Neuronal stem cell (in vitro differentiated cells): ENCODE measurements at regions not wholly inside any gene's neighbourhood (a gene's known extent, or its start where the extent isn't known, plus 50 kb on each side); places are given as distances from the start of the nearest gene placed in this dataset.

Experiments used
- DNase-seq: peaks from one replicate; pipeline ENCODE4 v3.0.0-alpha.2; 2013; ENCODE audit warnings: low spot score
- H2AFZ ChIP-seq: one replicate; pipeline ENCODE4 v1.6.1; 2013; ENCODE audit warnings: mild to moderate bottlenecking, low read length, inconsistent platforms
- H2AK5ac ChIP-seq: 2 replicates; pipeline ENCODE4 v1.6.1; 2013; ENCODE audit warnings: low read depth, mild to moderate bottlenecking, inconsistent platforms, low read length, moderate library complexity, mixed read lengths
- H2BK120ac ChIP-seq: 2 replicates; pipeline ENCODE4 v1.6.1; 2013; ENCODE audit warnings: low read depth, mild to moderate bottlenecking, inconsistent platforms, low read length, moderate library complexity, mixed read lengths
- H2BK12ac ChIP-seq: one replicate; pipeline ENCODE4 v1.6.1; 2013; ENCODE audit warnings: low read length, inconsistent platforms
- H2BK15ac ChIP-seq: 2 replicates; pipeline ENCODE4 v1.6.1; 2013; ENCODE audit warnings: mild to moderate bottlenecking, low read length, inconsistent platforms, mixed read lengths
- H2BK5ac ChIP-seq: one replicate; pipeline ENCODE4 v1.6.1; 2013; ENCODE audit warnings: inconsistent platforms, mild to moderate bottlenecking, low read length, moderate library complexity
- H3K14ac ChIP-seq: one replicate; pipeline ENCODE4 v1.6.1; 2013; ENCODE audit warnings: low read length, inconsistent platforms
- H3K18ac ChIP-seq: 2 replicates; pipeline ENCODE4 v1.6.1; 2013; ENCODE audit warnings: low read length, inconsistent platforms
- H3K23ac ChIP-seq: 2 replicates; pipeline ENCODE4 v1.6.1; 2013; ENCODE audit warnings: low read depth, mild to moderate bottlenecking, mixed read lengths, low read length, inconsistent platforms; ENCODE audit not compliant: poor library complexity
- H3K27ac ChIP-seq: replicated peaks from 3 replicates; pipeline ENCODE4 v1.5.1; 2013; ENCODE audit warnings: low read length, inconsistent platforms
- H3K27me3 ChIP-seq, 3 experiments: 2 replicates each; pipeline ENCODE4 v1.6.1; 2013; ENCODE audit warnings: low read length in 3 of 3, mild to moderate bottlenecking in 2 of 3, inconsistent platforms in 1 of 3, low read depth in 1 of 3, mixed read lengths in 1 of 3, moderate library complexity in 1 of 3; ENCODE audit not compliant: control insufficient read depth in 3 of 3, insufficient read depth in 3 of 3
- H3K36me3 ChIP-seq, 2 donors: replicated peaks in 1 of 2; 2 replicates each; pipeline ENCODE4 v1.6.1; 2013; ENCODE audit warnings: low read length in 2 of 2; ENCODE audit not compliant: control insufficient read depth in 2 of 2, insufficient read depth in 2 of 2
- H3K4ac ChIP-seq: 2 replicates; pipeline ENCODE4 v1.6.1; 2013; ENCODE audit warnings: inconsistent platforms, mild to moderate bottlenecking, low read length, moderate library complexity
- H3K4me1 ChIP-seq, 2 donors: 1 replicate in 1 of 2; 2 replicates in 1 of 2; pipeline ENCODE4 v1.6.1; 2013; ENCODE audit warnings: low read length in 2 of 2, low read depth in 1 of 2; ENCODE audit not compliant: control insufficient read depth in 2 of 2, insufficient read depth in 1 of 2
- H3K4me2 ChIP-seq: one replicate; pipeline ENCODE4 v1.6.1; 2013; ENCODE audit warnings: mild to moderate bottlenecking, low read length, inconsistent platforms; ENCODE audit not compliant: insufficient read depth, poor library complexity, severe bottlenecking
- H3K4me3 ChIP-seq, 2 donors: 2 replicates each; pipeline ENCODE4 v1.5.1; 2013; ENCODE audit warnings: low read length in 2 of 2, mild to moderate bottlenecking in 2 of 2, inconsistent platforms in 1 of 2, moderate library complexity in 1 of 2
- H3K79me1 ChIP-seq: one replicate; pipeline ENCODE4 v1.6.1; 2013; ENCODE audit warnings: low read depth, mild to moderate bottlenecking, inconsistent platforms, low read length, moderate library complexity
- H3K9ac ChIP-seq: one replicate; pipeline ENCODE4 v1.6.1; 2013; ENCODE audit warnings: mild to moderate bottlenecking, low read depth, low read length, inconsistent platforms; ENCODE audit not compliant: poor library complexity
- H3K9me3 ChIP-seq, 2 donors: replicated peaks in 1 of 2; 2 replicates each; pipeline versions ENCODE3 to v1.6.1; 2013; ENCODE audit warnings: low read length in 2 of 2, mild to moderate bottlenecking in 2 of 2, inconsistent platforms in 1 of 2, low read depth in 1 of 2, mixed read lengths in 1 of 2, moderate library complexity in 1 of 2; ENCODE audit not compliant: control insufficient read depth in 2 of 2, insufficient read depth in 1 of 2
- H4K8ac ChIP-seq: one replicate; pipeline ENCODE4 v1.6.1; 2013; ENCODE audit warnings: low read depth, mild to moderate bottlenecking, inconsistent platforms, low read length, moderate library complexity
- H4K91ac ChIP-seq: one replicate; pipeline ENCODE4 v1.6.1; 2013; ENCODE audit warnings: low read length, low read depth, mild to moderate bottlenecking, inconsistent platforms; ENCODE audit not compliant: poor library complexity
- WGBS, 2 donors: extraction: QIAGEN DNeasy Blood & Tissue Kit; methylation state at CpG; one replicate each; pipeline ENCODE4 v1.1.7; 2013; ENCODE audit warnings: missing lambda C conversion rate in 2 of 2, mixed read lengths in 1 of 2; ENCODE audit not compliant: insufficient read length in 2 of 2, insufficient replicate concordance in 1 of 2; ENCODE audit errors: extremely low coverage in 2 of 2; 5-methylcytosine and 5-hydroxymethylcytosine counted together

DNA sequence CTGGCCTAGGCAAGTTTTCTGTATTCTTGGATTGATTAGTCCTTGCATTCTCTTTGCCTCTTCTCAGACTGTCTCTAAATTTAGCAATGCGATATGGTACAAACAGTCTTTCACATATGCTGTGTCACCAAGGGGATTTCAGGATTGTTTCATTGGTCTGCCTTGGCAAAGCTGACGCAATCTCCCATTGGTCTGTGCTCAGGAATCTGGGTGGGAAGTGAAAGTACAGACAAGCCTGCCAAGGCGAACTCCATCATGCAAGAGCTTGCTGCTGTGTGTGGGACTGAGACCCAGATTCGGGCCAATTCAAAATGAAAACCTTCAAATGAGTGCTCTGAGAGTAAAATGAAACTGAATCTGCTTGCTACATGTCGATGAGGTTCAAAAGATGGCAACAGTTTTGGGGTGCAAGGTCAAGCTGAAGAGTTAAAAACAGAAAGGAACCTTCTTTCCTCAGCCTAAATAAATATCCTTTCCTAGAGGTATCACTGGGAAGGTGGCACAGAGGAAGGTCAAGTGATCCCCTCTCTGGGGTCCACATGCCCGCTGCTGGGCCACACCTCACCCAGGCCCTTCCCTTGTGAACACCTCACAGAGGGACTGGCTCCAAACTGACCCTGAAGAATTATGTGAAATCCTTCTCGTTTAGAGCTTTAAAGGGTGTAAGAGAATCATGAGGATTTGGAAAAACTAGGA, 198.8 kb upstream of the PREP start:
- H3K9ac ChIP-seq: no peak overlapping the region
- no peak overlapping the region for H3K14ac ChIP-seq
- no peak overlapping the region for H2BK120ac ChIP-seq
- no peak overlapping the region for H2AK5ac ChIP-seq
- H3K27me3 ChIP-seq: no peaks in the 10 kb centered on the region
- no peak overlapping the region for H3K4ac ChIP-seq
- no peak overlapping the region for H3K4me2 ChIP-seq
- no peaks in the 10 kb centered on the region for H3K9me3 ChIP-seq
- WGBS, 2 donors: no CpG with 5 or more reads among the region's 7 CpGs
- no peaks in the 10 kb centered on the region for H3K36me3 ChIP-seq
- H3K27ac ChIP-seq: no peak overlapping the region
- no peaks in the 10 kb centered on the region for H3K4me1 ChIP-seq
- H2BK12ac ChIP-seq: no peak overlapping the region
- H4K91ac ChIP-seq: no peak overlapping the region
- DNase-seq: no peak
- no peak overlapping the region for H3K4me3 ChIP-seq
- no peak overlapping the region for H4K8ac ChIP-seq
- no peak overlapping the region for H2BK5ac ChIP-seq
- no peak overlapping the region for H3K18ac ChIP-seq
- no peak overlapping the region for H2BK15ac ChIP-seq
- no peaks in the 10 kb centered on the region for H3K79me1 ChIP-seq
- H3K23ac ChIP-seq: no peak overlapping the region
- H2AFZ ChIP-seq: peak overlapping the region; percentile 60

DNA sequence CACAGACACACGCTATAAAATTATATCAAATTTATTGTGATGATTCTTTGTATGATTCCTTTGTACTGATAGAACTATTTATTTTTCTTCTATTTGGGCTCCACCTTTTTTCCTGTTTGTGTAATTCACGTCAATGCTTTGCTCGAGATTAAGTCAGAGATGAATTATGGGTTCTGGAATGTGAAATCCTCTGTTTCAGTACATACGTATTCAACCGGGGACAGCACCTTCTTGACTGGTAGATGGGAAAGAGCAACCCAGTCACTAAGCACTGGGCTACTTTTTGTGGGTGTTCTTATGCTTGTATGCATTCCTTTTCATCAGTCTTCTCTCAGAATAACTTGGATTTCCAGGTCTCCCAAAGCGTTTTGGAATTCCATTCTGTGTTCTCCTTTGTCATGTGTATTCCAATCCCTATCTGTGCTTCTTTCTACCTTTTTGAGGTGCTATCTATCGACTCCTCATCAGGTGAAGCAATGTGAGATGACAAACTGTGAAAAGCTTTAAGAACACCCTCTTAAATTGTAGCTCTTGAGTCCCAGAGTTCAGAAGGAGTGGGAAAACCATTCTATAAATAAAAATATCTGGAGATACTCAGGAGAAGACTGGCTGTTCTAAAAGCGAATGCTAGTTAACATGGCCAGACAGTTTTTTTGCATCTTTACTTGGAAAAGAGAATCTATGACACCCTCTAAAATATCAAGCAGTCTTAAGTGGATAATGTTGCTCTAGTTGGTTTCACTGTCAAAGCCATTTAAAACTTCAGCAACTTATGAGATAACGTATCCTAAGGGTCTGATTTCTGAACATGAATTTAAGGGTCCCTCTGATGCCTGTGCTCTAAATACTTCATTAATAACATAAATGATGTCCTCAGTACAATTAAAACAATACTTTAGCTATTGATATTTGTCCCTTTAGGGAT, 197.7 kb upstream of the PREP start:
- no peaks in the 10 kb centered on the region for H3K79me1 ChIP-seq
- H2BK120ac ChIP-seq: no peak overlapping the region
- no peak overlapping the region for H2BK5ac ChIP-seq
- H4K8ac ChIP-seq: no peak overlapping the region
- H4K91ac ChIP-seq: no peak overlapping the region
- H3K27me3 ChIP-seq: no peaks in the 10 kb centered on the region
- no peak overlapping the region for H2AK5ac ChIP-seq
- no peak overlapping the region for H3K18ac ChIP-seq
- H2AFZ ChIP-seq: no peak overlapping the region
- no peak overlapping the region for H3K23ac ChIP-seq
- no peak for DNase-seq
- no CpG with 5 or more reads among the region's 9 CpGs for WGBS, 2 donors
- H3K27ac ChIP-seq: no peak overlapping the region
- H2BK15ac ChIP-seq: no peak overlapping the region
- H3K14ac ChIP-seq: no peak overlapping the region
- H3K4me2 ChIP-seq: no peak overlapping the region
- H3K4me3 ChIP-seq: no peak overlapping the region
- no peak overlapping the region for H3K9ac ChIP-seq
- no peak overlapping the region for H2BK12ac ChIP-seq
- H3K9me3 ChIP-seq: no peaks in the 10 kb centered on the region
- H3K4me1 ChIP-seq: no peaks in the 10 kb centered on the region
- H3K4ac ChIP-seq: no peak overlapping the region
- no peaks in the 10 kb centered on the region for H3K36me3 ChIP-seq

DNA sequence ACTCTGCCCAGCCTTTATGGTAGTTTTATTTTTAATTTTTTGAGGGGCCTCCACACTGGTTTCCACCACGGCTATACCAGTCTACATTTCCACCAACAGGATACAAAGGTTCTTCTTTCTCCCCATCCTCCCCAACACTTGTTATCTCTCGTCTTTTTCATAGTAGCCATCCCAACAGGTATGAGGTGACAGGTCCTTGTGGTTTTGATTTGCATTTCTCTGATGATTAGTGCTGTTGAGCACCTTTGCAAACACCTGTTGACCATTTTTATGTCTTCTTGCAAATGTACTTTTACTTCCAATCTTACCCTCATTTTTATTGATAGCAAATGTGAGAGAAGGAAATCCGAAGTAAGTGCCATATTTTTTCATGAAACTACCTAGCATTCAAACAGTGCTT, 195.4 kb upstream of the PREP start:
- H3K4ac ChIP-seq: no peak overlapping the region
- H3K4me2 ChIP-seq: no peak overlapping the region
- H2BK120ac ChIP-seq: no peak overlapping the region
- H3K14ac ChIP-seq: no peak overlapping the region
- H4K91ac ChIP-seq: no peak overlapping the region
- no peaks in the 10 kb centered on the region for H3K36me3 ChIP-seq
- no peak overlapping the region for H2BK15ac ChIP-seq
- no peak overlapping the region for H2AK5ac ChIP-seq
- H3K9ac ChIP-seq: no peak overlapping the region
- no peaks in the 10 kb centered on the region for H3K9me3 ChIP-seq
- no peak overlapping the region for H3K18ac ChIP-seq
- no peak overlapping the region for H2BK5ac ChIP-seq
- WGBS, 2 donors: no CpG with 5 or more reads among the region's 3 CpGs
- H4K8ac ChIP-seq: no peak overlapping the region
- H3K4me3 ChIP-seq: no peak overlapping the region
- no peaks in the 10 kb centered on the region for H3K79me1 ChIP-seq
- H3K4me1 ChIP-seq: peaks cover 0 to 4% of the 10 kb centered on the region in 2 donors
- no peak overlapping the region for H2AFZ ChIP-seq
- no peaks in the 10 kb centered on the region for H3K27me3 ChIP-seq
- no peak overlapping the region for H3K23ac ChIP-seq
- no peak overlapping the region for H3K27ac ChIP-seq
- no peak overlapping the region for H2BK12ac ChIP-seq
- DNase-seq: no peak

DNA sequence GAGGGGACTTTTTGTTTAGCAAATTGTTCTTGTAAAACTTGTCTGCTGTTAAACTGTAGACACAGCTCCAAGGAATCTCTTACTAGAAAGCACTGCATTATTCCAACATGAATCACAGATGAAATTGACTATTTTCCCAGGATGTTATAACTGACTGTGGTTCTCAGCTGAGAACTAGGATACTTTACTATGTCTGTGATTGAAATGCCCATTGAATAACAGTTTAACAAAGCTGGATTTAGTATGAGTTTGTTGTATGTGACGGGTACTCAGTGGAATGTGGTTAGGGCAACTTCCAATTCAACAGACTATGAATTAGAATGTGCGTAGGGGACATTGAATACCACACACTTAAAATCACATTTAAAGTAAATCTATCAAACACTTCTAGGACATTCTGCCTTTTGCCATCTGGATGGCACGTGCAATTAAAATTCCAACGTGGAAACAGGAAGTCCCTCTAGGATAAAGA, 193.4 kb upstream of the PREP start:
- Histone ChIP-seq H2BK5ac (no peak overlapping the region), H3K27me3 (no peaks in the 10 kb centered on the region), H3K23ac (no peak overlapping the region), H3K18ac (no peak overlapping the region), H3K4ac (no peak overlapping the region), H3K9me3 (no peaks in the 10 kb centered on the region), H3K79me1 (no peaks in the 10 kb centered on the region), H3K4me1 (peaks cover 0 to 7% of the 10 kb centered on the region in 2 donors), H2AK5ac (no peak overlapping the region), H3K4me3 (no peak overlapping the region), H4K91ac (no peak overlapping the region), H3K36me3 (no peaks in the 10 kb centered on the region), H3K4me2 (no peak overlapping the region), H2BK120ac (no peak overlapping the region), H2BK12ac (no peak overlapping the region), H3K27ac (no peak overlapping the region), H4K8ac (no peak overlapping the region), H3K9ac (no peak overlapping the region), H2BK15ac (no peak overlapping the region), H2AFZ (peak overlapping the region; percentile 18), H3K14ac (no peak overlapping the region)
- no CpG with 5 or more reads among the region's 4 CpGs for WGBS, 2 donors
- no peak for DNase-seq
